IPS-18c (cell line): ENCODE measurements at regions not wholly inside any gene's neighbourhood (a gene's known extent, or its start where the extent isn't known, plus 50 kb on each side); places are given as distances from the start of the nearest gene placed in this dataset.
"Not testable (repeated sequence)": the region's sequence is repeated elsewhere in the genome, so short reads cannot be mapped to it uniquely, and the experiment has no call there.

ENCODE experiments used
- H3K4me3 ChIP-seq: 2 replicates; pipeline ENCODE4 v1.7.0; 2013; ENCODE audit warnings: low read depth, mild to moderate bottlenecking, low read length, moderate library complexity; ENCODE audit not compliant: insufficient read depth
- H3K9me3 ChIP-seq: one replicate; pipeline ENCODE4 v1.6.1; 2013; ENCODE audit warnings: mild to moderate bottlenecking, low read length, moderate library complexity; ENCODE audit not compliant: control insufficient read depth, insufficient read depth

DNA sequence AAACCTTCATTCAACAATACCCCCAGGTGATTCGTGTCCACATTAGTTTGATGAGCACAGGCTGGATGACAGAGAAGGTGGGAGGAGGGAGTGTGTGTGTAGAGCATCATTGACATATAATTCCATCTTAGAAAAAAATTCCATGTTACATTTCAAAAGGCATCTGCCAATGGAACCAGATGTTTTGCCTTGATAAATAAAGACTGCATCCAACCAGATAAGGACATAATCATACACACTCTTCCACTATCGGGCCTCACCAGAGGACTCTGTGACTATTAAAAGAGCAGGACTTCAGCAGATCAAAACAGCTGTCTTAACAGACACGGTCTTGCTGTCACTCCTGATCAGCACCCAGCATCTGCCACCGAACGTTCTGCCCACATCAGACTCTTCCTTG, 96.4 kb upstream of the SPIN1 start:
- Histone ChIP-seq H3K4me3 (no peak overlapping the region), H3K9me3 (no peaks in the 10 kb centered on the region)

DNA sequence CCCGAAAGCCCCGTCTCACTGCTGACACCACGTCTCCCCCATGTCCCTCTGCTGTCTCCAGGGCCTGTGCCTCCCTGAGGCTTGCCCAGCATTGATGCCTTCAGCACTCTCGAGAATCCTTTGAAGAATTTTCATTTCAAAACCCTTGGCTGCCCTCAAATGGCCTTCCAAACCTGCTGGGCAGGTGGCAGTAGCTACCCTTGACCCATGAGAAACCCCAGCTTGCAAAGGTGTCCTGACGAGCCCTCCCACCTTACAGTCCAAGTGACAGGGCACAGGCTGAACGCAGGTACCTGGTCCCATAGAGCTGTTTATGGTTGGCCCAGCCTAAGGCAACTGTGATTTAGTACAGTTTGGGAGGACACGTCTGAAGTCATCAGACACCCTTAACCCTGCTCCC, 97.2 kb upstream of the SPIN1 start:
- Histone ChIP-seq H3K9me3 (no peaks in the 10 kb centered on the region), H3K4me3 (no peak overlapping the region)

DNA sequence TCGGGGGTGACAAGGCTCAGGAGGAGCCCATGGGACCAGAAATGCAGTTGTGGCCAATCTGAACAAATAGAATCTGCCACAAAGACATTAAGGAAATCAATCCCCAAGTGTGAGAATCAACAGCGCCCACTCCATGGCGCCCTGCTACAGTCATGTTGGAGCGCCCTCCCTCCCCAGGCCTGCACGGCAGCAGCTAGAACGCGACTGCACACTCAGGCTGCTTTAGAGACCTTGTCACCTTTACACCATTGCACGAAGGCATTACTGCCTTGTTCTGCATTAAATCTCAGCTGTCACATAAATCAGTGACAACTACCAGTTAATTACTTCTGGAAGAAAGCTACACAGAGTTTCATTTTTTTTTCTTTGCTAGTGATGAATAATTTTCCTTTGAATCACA, 98.7 kb upstream of the SPIN1 start:
- Histone ChIP-seq H3K9me3 (no peaks in the 10 kb centered on the region), H3K4me3 (no peak overlapping the region)

DNA sequence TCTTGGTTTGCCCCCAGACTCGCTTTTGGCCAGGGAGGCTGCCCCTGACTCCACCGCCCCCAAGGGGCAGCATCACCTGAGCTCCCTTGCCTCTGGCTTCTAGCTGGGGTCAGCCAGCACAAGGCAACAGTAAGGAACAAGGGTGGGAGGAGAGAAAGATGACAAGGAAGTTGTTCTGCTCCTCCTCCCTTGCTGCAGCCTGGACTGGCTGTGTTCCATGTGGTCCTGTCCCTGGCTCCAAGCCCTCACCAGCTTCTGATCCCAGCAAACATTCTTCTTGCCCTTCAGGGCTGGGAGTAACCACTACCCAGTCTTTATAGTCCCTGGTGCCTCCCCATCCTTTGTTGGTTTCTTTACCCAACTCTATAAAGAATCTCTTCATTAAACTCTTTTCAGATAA, 100.3 kb upstream of the SPIN1 start:
- H3K9me3 ChIP-seq: no peaks in the 10 kb centered on the region

DNA sequence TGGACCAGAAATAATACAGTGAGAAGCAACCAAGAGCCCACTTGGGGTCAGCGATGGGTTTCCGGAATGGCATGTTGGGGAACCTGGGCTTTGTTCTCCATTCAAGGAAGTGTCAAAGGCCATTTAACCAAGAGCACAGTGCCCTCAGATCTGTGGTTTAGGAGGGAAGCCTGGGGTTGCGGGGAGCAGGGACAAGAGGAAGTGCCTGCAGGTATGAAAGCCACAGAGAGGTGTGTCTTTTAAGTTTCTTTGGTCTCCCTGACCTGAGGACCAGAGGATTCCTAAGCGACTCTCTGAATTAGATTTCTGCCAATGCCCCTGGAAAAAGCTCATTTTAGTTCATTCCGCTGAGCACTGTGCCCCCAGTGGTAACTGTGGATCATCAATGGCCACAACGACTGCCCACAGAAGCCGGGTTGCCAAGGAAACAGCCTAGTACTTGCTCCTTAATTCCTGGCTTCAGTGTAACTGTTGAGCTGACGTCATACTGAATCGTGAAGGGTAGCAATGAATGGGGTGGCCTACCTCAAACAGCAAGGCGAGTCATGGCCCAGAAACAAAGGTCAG, 107.3 kb upstream of the SPIN1 start:
- no peak overlapping the region for H3K4me3 ChIP-seq
- no peaks in the 10 kb centered on the region for H3K9me3 ChIP-seq

More for the DNA sequence above, 100.3 kb upstream of the SPIN1 start:
- H3K4me3 ChIP-seq: no peak overlapping the region

DNA sequence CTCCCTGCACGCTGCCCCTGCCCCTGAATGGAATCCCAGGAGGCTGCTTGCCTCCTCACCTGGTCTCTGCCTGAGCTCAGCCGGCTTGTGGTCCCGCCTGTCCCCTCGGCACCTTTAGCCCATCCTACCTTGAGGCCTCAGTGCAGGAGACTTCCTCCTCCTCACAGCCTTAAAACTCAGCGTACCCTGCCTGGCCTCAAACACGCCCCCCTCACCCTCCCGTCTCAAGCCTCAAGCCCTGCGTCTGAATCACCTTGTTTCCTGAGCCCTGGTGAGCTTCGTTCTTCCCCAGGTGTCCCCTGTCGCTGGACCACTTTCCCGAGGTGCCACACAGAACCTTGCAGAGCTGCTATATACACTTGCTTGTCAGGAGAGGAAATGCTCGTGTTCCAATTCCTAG, 110.2 kb upstream of the SPIN1 start:
- H3K4me3 ChIP-seq: no peak overlapping the region
- H3K9me3 ChIP-seq: no peaks in the 10 kb centered on the region

DNA sequence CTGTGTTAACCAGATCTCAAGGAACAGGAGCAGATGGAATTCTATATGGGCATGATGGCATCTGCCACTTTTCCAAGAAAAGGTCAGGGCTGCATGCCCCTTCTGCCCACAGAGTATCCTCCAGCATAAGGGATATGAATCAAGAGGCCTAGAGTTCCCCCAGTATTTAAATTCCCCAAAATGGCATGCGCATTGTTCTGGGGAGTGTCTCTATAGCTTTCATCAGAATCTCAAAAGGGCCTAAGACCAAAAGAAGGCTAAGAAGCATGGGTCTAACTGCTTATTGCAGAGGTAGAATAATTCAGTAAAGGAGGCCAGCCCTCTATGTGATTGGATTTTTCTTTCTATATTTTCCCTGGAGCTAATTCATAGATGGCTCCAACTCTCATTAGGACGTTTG, 114.2 kb upstream of the SPIN1 start:
- Histone ChIP-seq H3K9me3 (no peaks in the 10 kb centered on the region), H3K4me3 (no peak overlapping the region)

DNA sequence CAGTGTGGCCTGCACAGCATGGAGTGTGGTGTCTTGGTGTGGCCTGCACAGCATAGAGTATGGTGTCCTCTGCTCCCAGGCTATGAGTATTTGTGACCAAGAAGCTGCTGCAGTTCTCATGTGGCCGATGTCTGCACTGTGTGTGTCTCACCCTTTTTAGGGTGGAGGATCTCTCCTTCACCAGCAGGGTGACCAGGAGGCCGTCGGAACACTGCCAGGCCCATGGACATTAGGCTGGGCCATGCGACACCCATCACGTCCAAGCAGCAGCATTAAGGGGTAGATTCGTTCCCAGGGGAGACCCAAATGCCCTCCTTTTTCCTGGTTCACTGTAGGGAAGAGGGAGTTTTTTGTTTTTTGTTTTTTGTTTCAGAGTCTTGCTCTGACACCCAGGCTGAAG, 115.3 kb upstream of the SPIN1 start:
- H3K4me3 ChIP-seq: no peak overlapping the region
- H3K9me3 ChIP-seq: no peaks in the 10 kb centered on the region

DNA sequence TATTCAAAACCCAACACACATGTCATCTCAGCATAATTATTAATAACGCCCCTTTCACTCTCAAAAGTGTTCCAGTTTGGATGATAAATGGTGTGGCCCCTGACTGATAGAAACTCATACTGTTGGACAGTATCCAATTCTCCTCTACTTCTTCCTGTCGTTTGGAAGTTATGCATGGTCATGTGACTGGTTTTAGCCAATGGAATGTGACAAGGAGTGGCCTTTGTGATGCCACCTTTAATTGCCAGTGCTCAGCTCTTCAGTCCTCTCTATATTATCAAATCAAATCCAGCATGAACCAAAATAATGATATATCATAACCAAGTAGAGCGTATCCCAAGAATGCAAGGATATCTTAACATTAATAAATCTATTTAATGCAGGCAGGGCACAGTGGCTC, 117.8 kb upstream of the SPIN1 start:
- Histone ChIP-seq H3K9me3 (no peaks in the 10 kb centered on the region), H3K4me3 (no peak overlapping the region)

DNA sequence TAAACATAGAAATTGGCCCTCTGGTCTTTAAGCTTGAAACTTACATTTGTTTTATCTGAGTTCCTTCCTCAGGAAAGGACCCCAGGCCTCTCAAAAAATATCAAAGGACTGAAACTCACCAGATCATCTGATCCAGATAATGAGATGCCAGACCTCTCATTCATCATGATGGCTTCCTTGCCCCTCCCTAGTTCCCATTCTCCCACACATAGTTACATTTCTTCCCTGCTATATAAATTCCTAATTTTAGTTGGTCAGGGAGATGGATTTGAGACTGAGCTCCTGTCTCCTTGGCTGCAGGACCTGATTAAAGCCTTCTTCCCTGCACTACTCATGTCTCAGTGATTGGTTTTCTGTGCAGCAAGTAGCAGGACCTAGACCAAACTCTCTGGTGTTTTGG, 119.4 kb upstream of the SPIN1 start:
- Histone ChIP-seq H3K9me3 (no peaks in the 10 kb centered on the region), H3K4me3 (no peak overlapping the region)

DNA sequence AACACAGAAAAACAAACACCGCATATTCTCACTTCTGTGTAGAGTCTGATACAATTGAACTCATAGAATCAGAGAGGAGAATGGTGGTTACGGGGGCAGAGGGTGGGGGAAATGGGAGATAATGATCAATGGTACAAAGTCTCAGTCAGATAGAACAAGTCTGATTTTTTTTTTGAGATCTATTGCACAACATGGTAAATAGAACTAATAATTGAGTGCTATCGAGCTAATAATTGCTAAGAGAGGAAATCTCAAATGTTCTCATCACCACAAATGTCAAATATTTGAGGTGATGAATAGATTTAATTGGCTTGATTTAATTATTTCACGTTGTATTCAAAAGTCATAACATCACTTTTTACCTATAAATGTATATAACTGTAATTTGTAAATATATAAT, 121.0 kb upstream of the SPIN1 start:
- H3K9me3 ChIP-seq: no peaks in the 10 kb centered on the region
- H3K4me3 ChIP-seq: no peak overlapping the region

DNA sequence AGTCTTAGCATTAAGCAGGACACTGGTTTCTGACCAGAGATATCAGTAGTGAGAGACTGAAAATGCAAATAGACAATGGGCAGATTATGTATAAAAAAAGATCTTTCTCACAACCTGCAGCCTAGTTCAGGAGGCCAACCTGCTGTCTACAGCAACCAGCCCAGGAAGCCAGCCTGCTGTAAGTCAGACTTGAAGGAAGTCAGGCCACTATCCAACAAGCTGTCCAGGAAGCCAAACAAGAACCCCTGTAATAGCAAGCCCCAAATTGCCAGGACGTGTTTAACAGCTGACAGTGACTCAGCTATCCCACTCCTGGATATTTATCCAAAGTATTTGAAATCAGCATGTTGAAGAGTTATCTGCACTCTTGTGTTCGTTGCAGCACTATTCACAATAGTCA, 121.8 kb upstream of the SPIN1 start:
- H3K9me3 ChIP-seq: no peaks in the 10 kb centered on the region

DNA sequence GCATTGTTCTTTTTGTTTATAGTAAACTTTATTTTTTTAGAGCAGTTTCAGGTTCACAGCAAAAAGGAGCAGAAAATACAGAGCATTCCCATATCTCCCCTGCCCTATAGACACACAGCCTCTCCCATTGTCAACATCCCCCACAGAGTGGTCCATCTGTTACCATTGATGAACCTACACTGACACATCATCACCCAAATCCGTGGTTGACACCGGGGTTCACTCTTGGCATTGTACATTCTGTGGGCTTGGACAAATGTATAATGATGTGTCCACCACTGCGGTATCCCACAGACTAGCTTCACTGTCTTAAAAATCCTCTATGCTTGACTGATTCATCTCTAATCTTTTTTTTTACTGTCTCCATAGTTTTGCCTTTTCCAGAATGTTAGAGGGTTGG, 120.7 kb upstream of the SPATA31C2 start:
- no peak overlapping the region for H3K4me3 ChIP-seq
- no peaks in the 10 kb centered on the region for H3K9me3 ChIP-seq

More for the DNA sequence above, 121.8 kb upstream of the SPIN1 start:
- H3K4me3 ChIP-seq: no peak overlapping the region

DNA sequence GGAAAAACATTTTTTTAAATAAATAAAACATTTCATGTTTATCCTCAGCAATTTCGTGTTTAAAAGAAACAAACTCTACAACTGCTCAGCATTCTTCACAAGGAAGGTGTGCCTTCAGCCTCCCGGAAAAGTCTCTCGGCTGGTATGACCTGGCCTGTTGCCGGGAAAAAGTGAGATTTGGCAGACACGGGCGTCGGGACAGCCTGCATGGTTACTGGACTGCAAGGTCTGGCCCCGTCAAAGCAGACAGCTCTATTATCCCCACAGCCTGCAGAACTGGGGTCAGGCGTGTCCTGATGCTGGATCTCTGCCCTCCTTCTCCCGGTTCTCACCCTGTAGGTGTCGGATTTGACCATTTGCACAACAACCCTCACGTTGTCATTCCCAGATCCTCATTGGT, 120.3 kb upstream of the SPATA31C2 start:
- Histone ChIP-seq H3K9me3 (no peaks in the 10 kb centered on the region), H3K4me3 (no peak overlapping the region)

DNA sequence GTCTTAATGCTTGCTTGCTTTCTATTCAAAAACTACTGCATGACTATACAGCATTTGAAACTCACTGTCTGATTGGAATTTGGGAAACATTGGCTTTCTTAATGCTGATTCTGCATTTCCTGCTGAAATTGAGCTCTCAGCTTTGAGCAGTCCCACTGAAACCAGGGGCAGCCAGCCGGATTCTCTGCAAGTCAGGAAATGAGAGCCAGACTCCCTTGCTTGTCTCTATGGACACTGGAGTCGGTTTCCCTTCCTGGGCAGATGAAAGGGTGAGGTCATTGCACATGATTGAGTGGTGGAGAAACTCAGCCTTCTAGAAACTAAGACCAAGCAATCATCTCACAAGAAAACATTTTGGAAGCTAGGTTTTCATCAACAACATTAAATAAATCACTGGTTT, 119.7 kb upstream of the SPATA31C2 start:
- Histone ChIP-seq H3K4me3 (no peak overlapping the region), H3K9me3 (no peaks in the 10 kb centered on the region)

DNA sequence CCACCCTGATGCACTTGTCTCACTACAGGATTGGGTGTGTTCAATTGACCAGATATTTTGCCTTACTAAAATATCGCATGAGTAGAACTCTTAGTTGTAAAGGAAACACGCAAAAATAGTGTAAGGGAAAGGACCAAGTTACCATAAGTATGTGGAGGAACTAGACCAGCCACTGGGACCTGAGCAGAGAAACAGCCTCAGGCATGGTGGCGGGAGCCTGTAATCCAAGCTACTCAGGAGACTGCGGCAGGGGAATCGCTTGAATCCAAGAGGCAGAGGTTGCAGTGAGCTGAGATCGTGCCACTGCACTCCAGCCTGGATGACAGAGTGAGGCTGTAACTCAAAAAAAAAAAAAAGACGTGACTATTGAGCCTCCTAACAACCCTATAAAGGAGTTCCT, 117.9 kb upstream of the SPATA31C2 start:
- Histone ChIP-seq H3K9me3 (peaks cover 2% of the 10 kb centered on the region), H3K4me3 (no peak overlapping the region)

DNA sequence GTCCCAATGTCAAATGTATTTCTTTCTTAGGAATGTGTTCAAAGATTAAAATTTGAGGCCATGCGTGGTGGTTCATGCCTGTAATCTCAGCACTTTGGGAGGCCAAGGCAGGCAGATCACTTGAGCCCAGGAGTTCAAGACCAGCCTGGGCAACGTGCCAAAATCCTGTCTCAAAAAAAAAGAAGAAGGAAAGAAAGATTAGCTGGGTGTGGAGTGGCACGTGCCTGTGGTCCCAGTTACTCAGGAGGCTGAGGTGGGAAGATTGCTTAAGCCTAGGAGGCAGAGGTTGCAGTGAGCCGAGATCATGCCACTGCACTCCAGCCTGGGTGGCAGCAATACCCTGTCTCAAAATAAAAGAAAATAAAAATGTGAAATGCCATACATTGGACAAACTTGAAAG, 117.5 kb upstream of the SPATA31C2 start:
- H3K4me3 ChIP-seq, H3K9me3 ChIP-seq: not testable (repeated sequence)

DNA sequence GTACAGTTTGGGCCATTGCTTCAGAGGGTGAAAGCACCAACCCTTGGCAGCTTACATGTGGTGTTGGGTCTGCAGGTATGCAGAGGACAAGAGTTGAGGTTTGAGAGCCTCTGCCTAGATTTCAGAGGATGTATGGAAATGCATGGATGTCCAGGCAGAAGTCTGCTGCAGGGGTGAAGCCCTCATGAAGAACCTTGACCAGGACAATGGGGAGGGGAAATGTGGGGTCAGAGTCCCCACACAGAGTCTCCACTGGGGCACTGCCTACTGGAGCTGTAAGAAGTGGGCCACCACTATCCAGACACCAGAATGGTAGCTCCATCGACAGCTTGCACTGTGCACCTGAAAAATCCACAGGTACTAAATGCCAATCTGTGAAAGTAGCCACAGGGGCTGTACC, 113.6 kb upstream of the SPATA31C2 start:
- peaks cover 2% of the 10 kb centered on the region for H3K9me3 ChIP-seq
- no peak overlapping the region for H3K4me3 ChIP-seq

DNA sequence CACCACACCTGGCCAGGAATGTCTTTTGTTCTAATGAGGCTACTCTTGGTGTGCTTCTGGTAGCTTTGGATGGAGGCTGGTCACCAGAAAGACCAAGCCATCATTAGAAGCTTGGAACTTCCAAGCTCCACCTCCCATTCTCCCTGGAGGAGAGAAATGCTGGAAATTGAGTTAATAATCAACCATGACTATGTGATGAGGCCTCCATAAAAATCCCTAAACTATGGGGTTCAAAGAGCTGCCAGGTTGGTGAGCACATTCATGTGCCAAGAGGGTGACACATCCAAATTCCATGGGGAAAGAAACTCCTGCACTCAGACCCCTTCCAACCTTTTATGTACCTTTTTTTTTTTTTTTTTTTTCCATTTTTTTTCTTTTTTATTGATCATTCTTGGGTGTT, 105.5 kb upstream of the SPATA31C2 start:
- Histone ChIP-seq H3K9me3 (peaks cover 2% of the 10 kb centered on the region), H3K4me3 (no peak overlapping the region)
